ENCODE measurements at regions not wholly inside any gene's neighbourhood (a gene's known extent, or its start where the extent isn't known, plus 50 kb on each side); places are given as distances from the start of the nearest gene placed in this dataset.
"Not testable (repeated sequence)": the region's sequence is repeated elsewhere in the genome, so short reads cannot be mapped to it uniquely, and the experiment has no call there.

- no peaks in the 10 kb centered on the region for H3K27me3 ChIP-seq (replicated peaks; ENCODE audit: control insufficient read depth, insufficient read depth, low read length, poor library complexity, severe bottlenecking)
- peaks cover 8% of the 10 kb centered on the region for H3K4me1 ChIP-seq (ENCODE audit: control insufficient read depth, insufficient read depth, low read length, poor library complexity, severe bottlenecking)
- no peaks in the 10 kb centered on the region for H3K36me3 ChIP-seq (ENCODE audit: control insufficient read depth, insufficient read depth, low read length)
- H3K9me3 ChIP-seq (ENCODE audit: control insufficient read depth, low read length) = no peaks in the 10 kb centered on the region
- DNase-seq = no peak
- no peak overlapping the region for H3K4me3 ChIP-seq (ENCODE audit: insufficient read depth, low read depth, low read length, poor library complexity, severe bottlenecking)
- no peak overlapping the region for H3K27ac ChIP-seq (ENCODE audit: insufficient read depth, low read length, poor library complexity, severe bottlenecking)
These were observed 187.0 kb downstream of the FASLG start for GRCh38 chr1:172845865-172846264.

- not testable (repeated sequence) for H3K4me1 ChIP-seq (ENCODE audit: control insufficient read depth, insufficient read depth, low read length, poor library complexity, severe bottlenecking); DNase-seq; H3K27ac ChIP-seq (ENCODE audit: insufficient read depth, low read length, poor library complexity, severe bottlenecking); H3K9me3 ChIP-seq (ENCODE audit: control insufficient read depth, low read length); H3K36me3 ChIP-seq (ENCODE audit: control insufficient read depth, insufficient read depth, low read length); H3K27me3 ChIP-seq (replicated peaks; ENCODE audit: control insufficient read depth, insufficient read depth, low read length, poor library complexity, severe bottlenecking); H3K4me3 ChIP-seq (ENCODE audit: insufficient read depth, low read depth, low read length, poor library complexity, severe bottlenecking)
These were observed 188.9 kb downstream of the FASLG start for GRCh38 chr1:172847814-172848213.

GRCh38 chr1:172849653-172850052 is 190.8 kb downstream of the FASLG start:
- Histone ChIP-seq H3K27ac (ENCODE audit: insufficient read depth, low read length, poor library complexity, severe bottlenecking) (no peak overlapping the region), H3K36me3 (ENCODE audit: control insufficient read depth, insufficient read depth, low read length) (no peaks in the 10 kb centered on the region), H3K9me3 (ENCODE audit: control insufficient read depth, low read length) (no peaks in the 10 kb centered on the region), H3K4me3 (ENCODE audit: insufficient read depth, low read depth, low read length, poor library complexity, severe bottlenecking) (no peak overlapping the region), H3K4me1 (ENCODE audit: control insufficient read depth, insufficient read depth, low read length, poor library complexity, severe bottlenecking) (peaks cover 8% of the 10 kb centered on the region), H3K27me3 (replicated peaks; ENCODE audit: control insufficient read depth, insufficient read depth, low read length, poor library complexity, severe bottlenecking) (no peaks in the 10 kb centered on the region)
- DNase-seq = no peak

- no peaks in the 10 kb centered on the region for H3K36me3 ChIP-seq (ENCODE audit: control insufficient read depth, insufficient read depth, low read length)
- DNase-seq = no peak
- no peaks in the 10 kb centered on the region for H3K27me3 ChIP-seq (replicated peaks; ENCODE audit: control insufficient read depth, insufficient read depth, low read length, poor library complexity, severe bottlenecking)
- H3K27ac ChIP-seq (ENCODE audit: insufficient read depth, low read length, poor library complexity, severe bottlenecking) = no peak overlapping the region
- no peak overlapping the region for H3K4me3 ChIP-seq (ENCODE audit: insufficient read depth, low read depth, low read length, poor library complexity, severe bottlenecking)
- H3K4me1 ChIP-seq (ENCODE audit: control insufficient read depth, insufficient read depth, low read length, poor library complexity, severe bottlenecking) = no peaks in the 10 kb centered on the region
- H3K9me3 ChIP-seq (ENCODE audit: control insufficient read depth, low read length) = no peaks in the 10 kb centered on the region
These were observed 192.2 kb downstream of the FASLG start for GRCh38 chr1:172851077-172851476.

GRCh38 chr1:172851856-172852255 is 193.0 kb downstream of the FASLG start:
- no peak overlapping the region for H3K4me3 ChIP-seq (ENCODE audit: insufficient read depth, low read depth, low read length, poor library complexity, severe bottlenecking)
- H3K27ac ChIP-seq (ENCODE audit: insufficient read depth, low read length, poor library complexity, severe bottlenecking) = no peak overlapping the region
- no peaks in the 10 kb centered on the region for H3K36me3 ChIP-seq (ENCODE audit: control insufficient read depth, insufficient read depth, low read length)
- no peaks in the 10 kb centered on the region for H3K27me3 ChIP-seq (replicated peaks; ENCODE audit: control insufficient read depth, insufficient read depth, low read length, poor library complexity, severe bottlenecking)
- no peaks in the 10 kb centered on the region for H3K9me3 ChIP-seq (ENCODE audit: control insufficient read depth, low read length)
- no peak for DNase-seq
- H3K4me1 ChIP-seq (ENCODE audit: control insufficient read depth, insufficient read depth, low read length, poor library complexity, severe bottlenecking) = no peaks in the 10 kb centered on the region

GRCh38 chr1:172855983-172856382 is 194.8 kb downstream of the TNFSF18 start:
- H3K36me3 ChIP-seq (ENCODE audit: control insufficient read depth, insufficient read depth, low read length); H3K4me1 ChIP-seq (ENCODE audit: control insufficient read depth, insufficient read depth, low read length, poor library complexity, severe bottlenecking); H3K27ac ChIP-seq (ENCODE audit: insufficient read depth, low read length, poor library complexity, severe bottlenecking); DNase-seq; H3K4me3 ChIP-seq (ENCODE audit: insufficient read depth, low read depth, low read length, poor library complexity, severe bottlenecking); H3K27me3 ChIP-seq (replicated peaks; ENCODE audit: control insufficient read depth, insufficient read depth, low read length, poor library complexity, severe bottlenecking); H3K9me3 ChIP-seq (ENCODE audit: control insufficient read depth, low read length): not testable (repeated sequence)

- H3K27me3 ChIP-seq (replicated peaks; ENCODE audit: control insufficient read depth, insufficient read depth, low read length, poor library complexity, severe bottlenecking) = no peaks in the 10 kb centered on the region
- DNase-seq = no peak
These were observed 187.7 kb downstream of the TNFSF18 start for GRCh38 chr1:172863031-172863430.

GRCh38 chr1:172867216-172867818 is 183.4 kb downstream of the TNFSF18 start:
- H3K27ac ChIP-seq (ENCODE audit: insufficient read depth, low read length, poor library complexity, severe bottlenecking) = no peak overlapping the region

More at GRCh38 chr1:172863031-172863430, 187.7 kb downstream of the TNFSF18 start:
- Histone ChIP-seq H3K4me3 (ENCODE audit: insufficient read depth, low read depth, low read length, poor library complexity, severe bottlenecking) (no peak overlapping the region), H3K36me3 (ENCODE audit: control insufficient read depth, insufficient read depth, low read length) (no peaks in the 10 kb centered on the region), H3K9me3 (ENCODE audit: control insufficient read depth, low read length) (no peaks in the 10 kb centered on the region), H3K27ac (ENCODE audit: insufficient read depth, low read length, poor library complexity, severe bottlenecking) (no peak overlapping the region), H3K4me1 (ENCODE audit: control insufficient read depth, insufficient read depth, low read length, poor library complexity, severe bottlenecking) (peaks cover 4% of the 10 kb centered on the region)

GRCh38 chr1:172870901-172871606 is 179.7 kb downstream of the TNFSF18 start:
- Histone ChIP-seq H3K9me3 (ENCODE audit: control insufficient read depth, low read length) (no peaks in the 10 kb centered on the region), H3K27ac (ENCODE audit: insufficient read depth, low read length, poor library complexity, severe bottlenecking) (no peak overlapping the region), H3K36me3 (ENCODE audit: control insufficient read depth, insufficient read depth, low read length) (no peaks in the 10 kb centered on the region), H3K4me3 (ENCODE audit: insufficient read depth, low read depth, low read length, poor library complexity, severe bottlenecking) (no peak overlapping the region), H3K27me3 (replicated peaks; ENCODE audit: control insufficient read depth, insufficient read depth, low read length, poor library complexity, severe bottlenecking) (no peaks in the 10 kb centered on the region), H3K4me1 (ENCODE audit: control insufficient read depth, insufficient read depth, low read length, poor library complexity, severe bottlenecking) (peaks cover 4% of the 10 kb centered on the region)
- DNase-seq = no peak

More at GRCh38 chr1:172867216-172867818, 183.4 kb downstream of the TNFSF18 start:
- H3K27me3 ChIP-seq (replicated peaks; ENCODE audit: control insufficient read depth, insufficient read depth, low read length, poor library complexity, severe bottlenecking) = no peaks in the 10 kb centered on the region
- no peak for DNase-seq
- H3K4me1 ChIP-seq (ENCODE audit: control insufficient read depth, insufficient read depth, low read length, poor library complexity, severe bottlenecking) = peaks cover 4% of the 10 kb centered on the region
- H3K4me3 ChIP-seq (ENCODE audit: insufficient read depth, low read depth, low read length, poor library complexity, severe bottlenecking) = no peak overlapping the region
- H3K9me3 ChIP-seq (ENCODE audit: control insufficient read depth, low read length) = no peaks in the 10 kb centered on the region
- no peaks in the 10 kb centered on the region for H3K36me3 ChIP-seq (ENCODE audit: control insufficient read depth, insufficient read depth, low read length)

GRCh38 chr1:172874950-172875349 is 175.8 kb downstream of the TNFSF18 start:
- no peaks in the 10 kb centered on the region for H3K4me1 ChIP-seq (ENCODE audit: control insufficient read depth, insufficient read depth, low read length, poor library complexity, severe bottlenecking)
- H3K27me3 ChIP-seq (replicated peaks; ENCODE audit: control insufficient read depth, insufficient read depth, low read length, poor library complexity, severe bottlenecking) = no peaks in the 10 kb centered on the region
- H3K27ac ChIP-seq (ENCODE audit: insufficient read depth, low read length, poor library complexity, severe bottlenecking) = no peak overlapping the region
- H3K9me3 ChIP-seq (ENCODE audit: control insufficient read depth, low read length) = no peaks in the 10 kb centered on the region
- no peak for DNase-seq
- H3K4me3 ChIP-seq (ENCODE audit: insufficient read depth, low read depth, low read length, poor library complexity, severe bottlenecking) = no peak overlapping the region
- H3K36me3 ChIP-seq (ENCODE audit: control insufficient read depth, insufficient read depth, low read length) = no peaks in the 10 kb centered on the region
